ENCODE measurements at regions not wholly inside any gene's neighbourhood (a gene's known extent, or its start where the extent isn't known, plus 50 kb on each side); places are given as distances from the start of the nearest gene placed in this dataset.
"Not testable (repeated sequence)": the region's sequence is repeated elsewhere in the genome, so short reads cannot be mapped to it uniquely, and the experiment has no call there.

GRCh38 chr10:23955456-23956225 is 253.3 kb upstream of the KIAA1217 start:
- DNase-seq (ENCODE audit: low spot score), result no peak

- no peak for DNase-seq (ENCODE audit: low spot score)
Measured at GRCh38 chr10:23965123-23965522, 243.8 kb upstream of the KIAA1217 start.

GRCh38 chr10:23965880-23966279 is 243.1 kb upstream of the KIAA1217 start:
- DNase-seq (ENCODE audit: low spot score), result no peak

- no peak for DNase-seq (ENCODE audit: low spot score)
Measured at GRCh38 chr10:23966504-23967051, 242.4 kb upstream of the KIAA1217 start.

- no peak for DNase-seq (ENCODE audit: low spot score)
Measured at GRCh38 chr10:23968301-23968700, 240.6 kb upstream of the KIAA1217 start.

GRCh38 chr10:23974746-23975272 is 234.1 kb upstream of the KIAA1217 start:
- no peak for DNase-seq (ENCODE audit: low spot score)

- no peak for DNase-seq (ENCODE audit: low spot score)
Measured at GRCh38 chr10:23975431-23975830, 233.5 kb upstream of the KIAA1217 start.

- DNase-seq (ENCODE audit: low spot score), result no peak
Measured at GRCh38 chr10:23976275-23976674, 232.7 kb upstream of the KIAA1217 start.

- DNase-seq (ENCODE audit: low spot score), result no peak
Measured at GRCh38 chr10:23978317-23978716, 230.6 kb upstream of the KIAA1217 start.

GRCh38 chr10:23980094-23980493 is 228.8 kb upstream of the KIAA1217 start:
- DNase-seq (ENCODE audit: low spot score), result no peak

GRCh38 chr10:23981520-23982309 is 227.2 kb upstream of the KIAA1217 start:
- DNase-seq (ENCODE audit: low spot score), result no peak

- DNase-seq (ENCODE audit: low spot score), result not testable (repeated sequence)
Measured at GRCh38 chr10:23984405-23984804, 224.5 kb upstream of the KIAA1217 start.

GRCh38 chr10:23988006-23988405 is 220.9 kb upstream of the KIAA1217 start:
- DNase-seq (ENCODE audit: low spot score), result no peak

GRCh38 chr10:23994459-23995046 is 214.4 kb upstream of the KIAA1217 start:
- no peak for DNase-seq (ENCODE audit: low spot score)

- no peak for DNase-seq (ENCODE audit: low spot score)
Measured at GRCh38 chr10:23999445-23999844, 209.5 kb upstream of the KIAA1217 start.

- DNase-seq (ENCODE audit: low spot score), result no peak
Measured at GRCh38 chr10:24000271-24000813, 208.6 kb upstream of the KIAA1217 start.

GRCh38 chr10:24006741-24007140 is 202.2 kb upstream of the KIAA1217 start:
- DNase-seq (ENCODE audit: low spot score), result no peak

- no peak for DNase-seq (ENCODE audit: low spot score)
Measured at GRCh38 chr10:24007359-24007758, 201.6 kb upstream of the KIAA1217 start.

- no peak for DNase-seq (ENCODE audit: low spot score)
Measured at GRCh38 chr10:24008164-24009091, 200.5 kb upstream of the KIAA1217 start.

GRCh38 chr10:24009115-24009514 is 199.8 kb upstream of the KIAA1217 start:
- no peak for DNase-seq (ENCODE audit: low spot score)

- no peak for DNase-seq (ENCODE audit: low spot score)
Measured at GRCh38 chr10:24009736-24010135, 199.2 kb upstream of the KIAA1217 start.
